HG02642 (cell line): ENCODE measurements at regions not wholly inside any gene's neighbourhood (a gene's known extent, or its start where the extent isn't known, plus 50 kb on each side); places are given as distances from the start of the nearest gene placed in this dataset.
"Not testable (repeated sequence)": the region's sequence is repeated elsewhere in the genome, so short reads cannot be mapped to it uniquely, and the experiment has no call there.

Source experiments
- ATAC-seq: cut with Tn5 transposase; IDR thresholded peaks from one replicate; pipeline ENCODE4 v1.9.1; 2021; ENCODE audit warnings: mild to moderate bottlenecking; ENCODE audit not compliant: unreplicated experiment, poor library complexity

GRCh38 chr7:65193334-65194058, 180.2 kb upstream of the ZNF92 start:
- not testable (repeated sequence) for ATAC-seq

GRCh38 chr7:65177041-65177440, 170.6 kb upstream of the ERV3-1 start:
- not testable (repeated sequence) for ATAC-seq

GRCh38 chr7:65150105-65150504, 143.6 kb upstream of the ERV3-1 start:
- not testable (repeated sequence) for ATAC-seq

DNA sequence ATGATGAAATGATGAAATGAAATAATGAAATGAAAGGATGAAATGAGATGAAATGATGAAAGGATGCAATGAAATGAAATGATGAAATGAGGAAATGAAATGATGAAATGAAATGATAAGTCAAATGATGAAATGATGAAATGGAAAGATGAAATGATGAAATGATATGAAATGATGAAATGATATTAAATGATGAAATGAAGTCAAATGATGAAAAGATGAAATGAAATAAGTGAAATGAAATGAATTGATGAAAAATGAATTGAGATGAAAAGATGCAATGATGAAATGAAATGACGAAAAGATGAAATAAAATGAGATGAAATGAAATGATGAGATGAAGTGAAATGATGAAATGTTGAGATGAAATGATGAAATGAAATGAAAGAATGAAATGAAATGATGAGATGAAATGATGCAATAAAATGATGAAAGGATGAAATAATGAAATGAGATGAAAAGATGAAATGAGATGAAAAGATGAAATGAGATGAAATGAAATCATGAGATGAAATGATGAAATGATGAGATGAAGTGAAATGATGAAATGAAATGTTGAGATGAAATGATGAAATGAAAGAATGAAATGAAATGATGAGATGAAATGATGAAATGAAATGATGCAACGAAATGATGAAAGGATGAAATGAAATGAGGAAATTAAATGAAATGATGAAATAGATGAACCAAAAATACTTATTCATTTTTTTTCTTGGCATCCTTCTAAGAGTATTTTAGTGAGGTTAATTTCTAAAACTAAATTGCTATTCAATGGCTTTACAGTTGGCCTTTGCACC, 139.8 kb upstream of the ERV3-1 start:
- ATAC-seq = not testable (repeated sequence)

DNA sequence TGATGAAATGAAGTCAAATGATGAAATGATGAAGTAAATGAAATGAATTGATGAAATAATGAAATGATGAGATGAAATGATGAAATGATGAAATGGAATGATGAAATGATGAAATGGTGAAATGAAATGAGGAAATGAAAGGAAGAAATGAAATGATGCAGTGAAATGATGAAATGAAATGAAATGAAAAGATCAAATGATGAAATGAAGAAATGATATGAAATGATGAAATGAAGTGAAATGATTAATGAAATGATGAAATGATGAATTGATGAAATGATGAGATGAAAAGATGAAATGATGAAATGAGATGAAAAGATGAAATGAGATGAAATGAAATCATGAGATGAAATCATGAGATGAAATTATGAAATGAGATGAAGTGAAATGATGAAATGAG, 139.2 kb upstream of the ERV3-1 start:
- not testable (repeated sequence) for ATAC-seq

DNA sequence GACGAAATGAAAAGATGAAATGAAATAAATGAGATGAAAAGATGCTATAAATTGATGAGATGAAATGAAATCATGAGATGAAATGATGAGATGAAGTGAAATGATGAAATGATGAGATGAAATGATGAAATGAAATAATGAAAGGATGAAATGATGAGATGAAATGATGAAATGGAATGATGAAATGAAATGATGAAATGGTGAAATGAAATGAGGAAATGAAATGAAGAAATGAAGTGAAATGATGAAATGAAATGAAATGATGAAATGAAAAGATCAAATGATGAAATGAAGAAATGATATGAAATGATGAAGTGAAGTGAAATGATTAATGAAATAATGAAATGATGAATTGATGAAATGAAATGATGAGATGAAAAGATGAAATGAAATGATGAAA, 138.5 kb upstream of the ERV3-1 start:
- not testable (repeated sequence) for ATAC-seq

GRCh38 chr7:65144557-65144956, 138.1 kb upstream of the ERV3-1 start:
- not testable (repeated sequence) for ATAC-seq

DNA sequence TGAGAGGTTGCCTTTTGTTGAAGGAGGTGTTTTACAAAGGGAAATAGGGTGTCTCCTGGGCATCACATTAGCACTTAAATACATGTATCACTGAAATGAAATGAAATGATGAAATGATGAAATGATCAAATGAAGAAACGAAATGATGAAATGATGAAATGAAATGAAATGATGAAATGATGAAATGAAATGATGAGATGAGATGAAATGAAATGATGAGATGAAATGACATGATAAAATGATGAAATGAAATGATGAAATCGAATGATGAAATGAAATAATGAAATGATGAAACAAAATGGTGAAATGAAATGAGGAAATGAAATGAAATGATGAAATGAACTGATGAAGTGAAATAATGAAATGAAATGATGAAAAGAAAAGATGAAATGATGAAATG, 137.6 kb upstream of the ERV3-1 start:
- ATAC-seq = not testable (repeated sequence)

- ATAC-seq = not testable (repeated sequence)
Measured at GRCh38 chr7:65141894-65142293, 135.4 kb upstream of the ERV3-1 start.

DNA sequence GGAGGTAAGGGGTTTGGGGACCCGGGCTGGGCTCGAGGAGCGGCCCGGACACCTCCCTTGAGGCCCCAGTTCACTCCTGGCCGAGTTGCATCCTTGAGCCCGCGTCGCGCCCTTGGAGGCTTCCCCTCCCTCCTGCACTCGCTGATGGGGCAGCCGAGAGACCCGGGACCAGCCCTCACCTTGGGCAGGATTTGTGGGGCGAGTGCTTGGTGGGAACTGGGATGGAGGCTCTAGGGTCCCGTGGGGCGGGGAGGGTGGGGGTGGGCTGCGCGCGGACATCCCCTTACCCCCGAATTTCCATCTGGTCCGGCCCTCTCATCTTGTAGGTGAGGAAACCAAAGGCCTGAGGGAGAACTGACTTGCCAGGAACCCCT, 134.9 kb upstream of the ERV3-1 start:
- not testable (repeated sequence) for ATAC-seq

- not testable (repeated sequence) for ATAC-seq
Measured at GRCh38 chr7:65140543-65141404, 134.3 kb upstream of the ERV3-1 start.

DNA sequence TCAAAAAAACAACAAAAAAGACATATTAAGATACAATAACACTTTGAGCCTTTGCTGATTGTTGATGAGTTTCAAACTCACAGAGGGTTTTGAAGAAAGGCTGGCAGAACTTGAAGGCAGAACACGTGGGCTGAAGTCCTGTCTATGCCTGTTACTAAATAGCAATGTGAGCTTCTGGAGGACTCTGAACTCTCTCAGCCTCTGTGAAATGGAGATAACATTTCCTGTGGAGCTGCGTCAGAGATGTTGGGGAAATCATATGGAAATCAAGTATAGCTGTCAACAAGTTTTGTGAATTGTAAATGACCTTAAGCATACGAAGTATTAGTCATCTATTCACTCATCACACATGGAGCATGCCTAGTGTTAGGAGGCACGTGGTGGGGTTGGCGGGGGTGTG, 130.4 kb upstream of the ERV3-1 start:
- ATAC-seq = not testable (repeated sequence)

GRCh38 chr7:65133087-65133486, 126.6 kb upstream of the ERV3-1 start:
- not testable (repeated sequence) for ATAC-seq

- not testable (repeated sequence) for ATAC-seq
Measured at GRCh38 chr7:65132256-65132655, 125.8 kb upstream of the ERV3-1 start.

DNA sequence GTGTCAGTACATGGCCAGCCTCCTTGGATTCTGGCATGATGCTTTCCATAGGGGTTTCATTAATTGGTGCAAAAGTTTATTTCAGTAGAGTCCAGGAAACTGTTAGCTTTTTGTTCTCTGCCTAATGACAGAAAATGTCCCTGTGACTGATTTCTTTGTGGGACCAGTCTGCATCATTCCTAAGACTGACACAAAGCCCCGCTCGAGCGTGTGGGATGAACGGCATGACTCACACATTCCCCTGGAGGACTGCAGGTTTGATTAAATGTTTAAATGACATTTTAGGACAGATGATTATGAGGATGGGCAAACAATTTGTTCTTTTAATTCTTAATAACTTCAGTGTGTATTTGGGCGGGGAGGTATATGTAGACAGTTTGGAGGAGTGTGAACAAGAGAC, 120.9 kb upstream of the ERV3-1 start:
- ATAC-seq = not testable (repeated sequence)

DNA sequence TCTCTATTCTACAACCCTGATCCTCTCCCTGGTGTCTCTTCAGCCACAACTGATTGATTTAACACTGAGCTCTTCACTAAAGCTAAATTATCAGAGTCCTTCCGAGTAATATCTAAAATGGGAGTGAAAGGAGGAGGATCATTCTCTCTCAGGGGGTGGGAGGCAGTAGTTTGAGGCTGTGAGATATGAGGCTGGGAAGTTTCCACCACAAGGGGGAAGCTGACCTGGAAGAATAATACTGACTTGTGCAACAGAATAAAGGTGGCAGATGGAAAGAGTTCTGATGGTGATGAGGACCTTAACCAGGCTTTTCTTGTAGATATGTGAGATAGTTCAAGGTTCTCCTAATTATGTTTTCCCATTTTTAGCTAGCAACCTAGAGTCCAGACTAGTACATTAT, 118.1 kb upstream of the ERV3-1 start:
- ATAC-seq = not testable (repeated sequence)

- not testable (repeated sequence) for ATAC-seq
Measured at GRCh38 chr7:65105650-65106203, 99.2 kb upstream of the ERV3-1 start.

- ATAC-seq = not testable (repeated sequence)
Measured at GRCh38 chr7:65100499-65100898, 94.0 kb upstream of the ERV3-1 start.

DNA sequence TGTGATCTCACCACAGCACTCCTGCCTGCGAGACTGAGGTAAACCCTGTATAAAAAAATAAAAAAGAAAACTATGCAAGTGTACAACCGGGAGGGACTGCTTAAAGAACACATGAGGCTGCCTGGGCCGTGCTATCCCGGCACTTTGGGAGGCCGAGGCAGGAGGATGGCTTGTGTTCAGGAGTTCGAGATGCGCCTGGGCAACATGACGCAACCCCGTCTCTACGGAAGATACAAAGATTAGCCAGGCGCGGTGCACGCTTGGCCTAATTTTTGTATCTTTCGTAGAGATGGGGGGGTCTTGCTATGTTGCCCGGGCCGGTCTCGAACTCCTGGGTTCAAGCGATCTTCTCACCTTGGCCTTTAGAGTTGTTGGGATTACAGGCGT, 75.2 kb upstream of the ERV3-1 start:
- ATAC-seq = not testable (repeated sequence)
